ENCODE measurements at regions not wholly inside any gene's neighbourhood (a gene's known extent, or its start where the extent isn't known, plus 50 kb on each side); places are given as distances from the start of the nearest gene placed in this dataset.

- DNase-seq = no peak
These were observed 325.4 kb downstream of the BRD1 start for GRCh38 chr22:49502126-49502826.

DNA sequence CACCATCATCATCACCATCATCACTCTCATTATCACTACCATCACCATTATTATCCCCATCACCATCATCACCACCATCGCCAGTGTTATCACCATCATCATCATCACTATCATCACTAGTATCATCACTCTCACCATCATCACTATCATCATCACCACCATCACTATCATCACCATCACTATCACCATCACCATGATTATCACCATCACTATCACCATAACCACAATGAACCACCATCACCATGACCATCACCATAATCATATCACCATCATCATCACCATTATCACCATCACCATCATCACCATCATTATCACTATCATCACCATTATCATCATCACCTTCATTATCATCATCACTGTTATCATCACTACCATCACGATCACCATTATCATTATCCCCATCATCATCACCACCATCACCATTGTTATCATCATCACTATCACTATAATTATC, 326.7 kb downstream of the BRD1 start:
- no peak for DNase-seq

- DNase-seq = no peak
These were observed 327.6 kb downstream of the BRD1 start for GRCh38 chr22:49500076-49500460.

- no peak for DNase-seq
These were observed 328.1 kb downstream of the BRD1 start for GRCh38 chr22:49499433-49500075.

DNA sequence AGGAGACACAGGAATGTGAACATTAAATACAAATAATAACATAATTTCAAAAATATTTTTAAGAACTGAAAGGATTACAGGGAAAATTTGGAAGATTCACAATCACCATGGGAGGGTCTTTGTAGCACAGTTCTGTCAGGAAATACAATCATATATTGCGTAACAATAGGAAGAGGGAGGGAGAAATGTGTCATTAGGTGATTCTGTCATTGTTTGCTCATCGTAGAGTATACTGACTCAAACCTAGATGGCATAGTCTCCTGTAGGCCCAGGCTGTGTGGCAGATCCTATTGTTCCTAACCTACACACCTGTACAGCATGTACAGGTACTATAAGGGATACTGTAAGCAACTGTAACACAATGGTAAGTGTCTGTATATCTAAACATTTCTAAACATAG, 330.4 kb downstream of the BRD1 start:
- DNase-seq = no peak

DNA sequence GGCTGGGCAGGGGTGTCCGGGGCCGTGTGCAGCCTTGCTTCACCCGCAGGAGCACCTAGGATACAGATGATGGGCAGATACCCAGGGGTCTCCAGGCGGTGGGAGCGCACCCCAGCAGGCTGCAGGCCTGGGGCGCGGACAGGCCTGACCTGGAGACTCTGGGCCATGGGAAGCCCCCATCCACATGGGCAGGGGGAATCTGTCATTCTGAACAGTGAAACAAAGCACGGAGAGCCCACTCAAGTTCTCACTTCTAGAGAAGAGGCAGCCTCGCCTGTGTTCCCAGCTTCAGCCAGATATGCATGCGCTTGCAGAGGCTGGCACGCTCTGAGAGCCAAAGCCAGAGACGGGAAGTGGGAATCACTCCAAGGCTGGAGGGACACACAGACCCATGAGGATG, 333.1 kb downstream of the BRD1 start:
- DNase-seq = no peak

- DNase-seq = no peak
These were observed 334.9 kb downstream of the BRD1 start for GRCh38 chr22:49492741-49493251.

DNA sequence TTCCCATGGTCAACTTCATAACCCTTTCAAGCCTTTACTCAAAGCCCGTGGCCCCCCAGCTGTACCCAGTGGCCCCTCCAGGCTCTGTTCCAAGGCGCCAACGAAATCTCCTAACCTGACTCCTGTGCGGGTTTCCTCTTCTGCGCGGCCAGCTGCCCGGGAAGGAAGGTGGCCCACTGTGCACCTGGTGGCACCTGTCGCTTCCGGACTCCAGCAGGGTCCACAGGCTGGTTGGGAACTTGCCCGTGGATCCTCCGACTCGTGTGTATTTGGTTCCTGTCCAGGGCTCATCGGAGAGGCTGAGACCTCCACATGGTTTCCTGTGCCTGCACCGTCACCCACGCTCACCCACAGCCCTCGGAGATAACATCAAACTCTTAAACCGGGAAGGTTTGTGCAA, 335.4 kb downstream of the BRD1 start:
- no peak for DNase-seq

DNA sequence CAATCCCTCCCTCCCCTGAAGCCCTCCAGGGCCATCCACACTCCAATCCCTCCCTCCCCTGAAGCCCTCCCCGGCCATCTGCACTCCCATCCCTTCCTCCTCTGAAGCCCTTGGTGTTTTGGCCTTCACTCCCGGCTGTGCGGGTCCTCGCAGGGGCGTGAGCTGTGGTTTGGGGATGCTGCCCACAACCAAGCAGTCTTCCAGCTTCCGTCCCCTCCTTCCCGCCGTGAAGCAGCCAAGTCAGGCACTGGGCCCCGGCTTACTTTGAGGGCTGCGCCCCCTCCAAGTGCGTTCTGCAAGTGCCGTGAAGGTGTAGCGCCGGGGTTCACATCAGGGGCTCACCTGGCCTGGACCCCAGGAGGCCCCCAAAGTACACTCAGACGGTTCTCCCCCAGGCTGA, 335.9 kb downstream of the BRD1 start:
- no peak for DNase-seq

DNA sequence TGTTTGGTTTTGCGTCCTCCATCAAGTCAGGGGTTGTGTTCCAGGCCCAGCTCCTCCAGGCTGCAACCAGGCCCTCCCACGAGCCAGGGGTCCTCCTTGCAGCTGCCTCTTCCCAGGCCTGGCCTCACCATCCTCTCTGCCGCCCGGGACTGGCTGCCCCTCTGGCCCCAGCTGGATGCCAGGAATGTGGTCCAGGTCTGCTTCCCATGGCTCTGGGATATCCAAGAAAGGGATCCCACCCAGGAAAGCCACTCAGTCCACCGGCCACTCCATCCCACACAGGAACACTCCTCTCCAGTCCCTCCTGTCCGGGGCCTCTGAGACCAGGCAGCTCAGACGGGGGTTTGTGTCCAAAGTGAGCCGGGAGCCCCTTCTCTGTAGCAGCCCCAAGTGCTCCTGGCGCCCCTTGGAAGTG, 336.4 kb downstream of the BRD1 start:
- no peak for DNase-seq

DNA sequence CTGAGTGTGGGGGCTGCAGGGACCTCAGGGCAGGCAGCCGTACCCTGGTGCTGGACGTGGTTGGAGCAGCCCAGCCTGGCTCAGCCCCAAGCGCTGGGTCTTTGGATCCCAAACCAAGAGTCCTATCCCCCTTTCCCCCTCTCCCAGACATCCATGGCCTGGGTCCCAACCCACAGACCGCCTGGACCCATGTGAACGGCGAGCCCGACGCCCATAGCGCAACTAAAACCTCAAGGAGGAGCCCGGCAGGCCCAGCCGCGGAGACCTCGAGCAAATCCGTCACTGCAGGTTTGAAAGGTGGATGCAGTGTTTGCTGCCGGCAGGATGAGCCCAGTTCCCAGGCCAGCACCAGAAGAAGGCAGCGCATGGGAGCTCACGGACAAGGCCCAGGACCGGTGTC, 337.0 kb downstream of the BRD1 start:
- DNase-seq = no peak

GRCh38 chr22:49489821-49490220, 337.9 kb downstream of the BRD1 start:
- no peak for DNase-seq

GRCh38 chr22:49488943-49489342, 338.7 kb downstream of the BRD1 start:
- no peak for DNase-seq

GRCh38 chr22:49487950-49488349, 339.7 kb downstream of the BRD1 start:
- no peak for DNase-seq

GRCh38 chr22:49486225-49486624, 341.4 kb downstream of the BRD1 start:
- no peak for DNase-seq

DNA sequence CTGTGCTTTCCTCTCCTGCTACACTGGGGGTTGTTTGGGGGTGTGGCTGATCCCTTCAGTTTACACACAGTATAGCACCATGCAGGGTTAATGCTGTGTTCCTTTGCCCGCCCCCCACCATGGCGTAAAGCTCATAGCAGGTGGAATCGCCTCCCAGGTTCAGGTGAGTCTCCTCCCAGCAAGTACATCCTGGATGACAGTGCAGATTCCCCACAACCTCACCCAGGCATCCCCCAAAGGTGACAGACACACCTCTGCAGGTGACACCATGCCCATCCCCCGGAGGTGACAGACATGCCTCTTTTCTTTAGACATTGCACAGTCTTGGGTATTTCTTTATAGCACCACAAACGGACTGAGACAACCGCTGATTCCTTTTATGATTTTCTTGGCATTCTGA, 343.7 kb downstream of the BRD1 start:
- DNase-seq = no peak

DNA sequence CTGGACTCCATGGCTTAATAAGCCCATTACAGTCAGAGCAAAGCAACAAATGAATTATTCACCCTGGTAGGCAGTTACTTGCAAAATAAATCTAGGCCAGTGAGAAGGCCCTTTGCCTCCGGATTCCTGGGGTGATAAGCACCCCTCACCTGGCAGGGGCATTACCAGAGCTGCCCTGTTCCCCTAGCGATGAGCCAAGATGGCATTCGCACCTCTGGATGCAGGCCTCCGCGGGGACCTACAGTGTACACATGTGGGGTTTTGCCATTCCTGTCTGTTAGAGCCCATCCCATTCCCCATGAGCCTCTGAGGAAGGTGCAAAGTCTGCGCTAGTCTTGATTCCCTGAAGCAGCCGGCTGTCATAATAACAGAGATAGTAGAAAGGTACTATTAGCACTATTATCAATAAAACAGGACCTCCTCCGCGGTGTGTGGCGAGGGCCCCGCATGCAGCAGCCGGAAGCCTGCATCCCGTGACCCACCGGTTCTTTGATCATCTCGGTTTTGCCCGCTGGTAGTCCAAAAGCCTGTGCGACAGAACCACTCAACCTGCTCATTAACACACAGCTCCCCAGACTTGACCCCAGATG, 344.3 kb downstream of the BRD1 start:
- DNase-seq = no peak

- DNase-seq = no peak
These were observed 344.9 kb downstream of the BRD1 start for GRCh38 chr22:49482811-49483210.

GRCh38 chr22:49481659-49482399, 345.8 kb downstream of the BRD1 start:
- no peak for DNase-seq

DNA sequence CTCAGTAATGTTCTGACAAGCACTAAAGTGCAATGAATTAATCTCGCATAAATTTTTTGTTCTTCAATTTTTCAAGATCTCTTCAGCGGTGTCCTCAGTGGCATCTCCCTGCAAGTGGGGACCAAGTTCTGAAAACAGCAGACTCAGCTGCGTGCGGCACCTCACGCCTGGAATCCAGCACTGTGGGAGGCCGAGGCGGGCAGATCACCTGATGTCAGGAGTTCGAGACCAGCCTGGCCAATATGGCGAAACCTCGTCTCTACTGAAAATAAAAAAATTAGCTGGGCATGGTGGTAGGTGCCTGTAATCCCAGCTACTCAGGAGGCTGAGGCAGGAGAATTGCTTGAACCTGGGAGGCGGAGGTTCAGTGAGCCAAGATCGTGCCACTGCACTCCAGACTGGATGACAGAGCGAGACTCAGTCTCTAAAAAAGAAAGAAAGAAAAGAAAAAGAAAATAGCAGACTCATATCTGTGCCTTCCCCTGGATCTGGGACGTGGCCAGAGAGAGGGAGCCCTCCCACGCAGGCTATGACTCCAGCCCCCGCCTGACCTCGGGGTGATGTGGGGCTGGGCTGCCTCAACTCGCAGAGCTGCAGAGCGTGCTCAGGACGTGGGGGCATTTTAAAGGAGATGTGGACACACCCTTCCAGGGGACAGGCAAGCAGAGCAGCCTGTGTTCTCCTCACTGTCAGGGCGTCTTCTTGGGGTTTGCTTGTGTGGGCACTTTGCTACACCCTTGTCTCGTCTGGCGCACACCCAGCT, 346.6 kb downstream of the BRD1 start:
- DNase-seq = no peak

- DNase-seq = no peak
These were observed 347.3 kb downstream of the BRD1 start for GRCh38 chr22:49480331-49480730.

GRCh38 chr22:49479566-49479965, 348.1 kb downstream of the BRD1 start:
- no peak for DNase-seq

Measured in NCI-H1417 treated with DMSO at 0.1 percent for 48 hours (cell line).